GM21825 (cell line): ENCODE measurements at regions not wholly inside any gene's neighbourhood (a gene's known extent, or its start where the extent isn't known, plus 50 kb on each side); places are given as distances from the start of the nearest gene placed in this dataset.
A peak's percentile ranks its signal among the peaks of the same experiment; 100 is the strongest.
"Not testable (repeated sequence)": the region's sequence is repeated elsewhere in the genome, so short reads cannot be mapped to it uniquely, and the experiment has no call there.

Experiments
- ATAC-seq: cut with Tn5 transposase; IDR thresholded peaks from one replicate; pipeline ENCODE4 v1.9.1; 2021; ENCODE audit warnings: mild to moderate bottlenecking, moderate library complexity; ENCODE audit not compliant: unreplicated experiment

GRCh38 chr9:71632776-71633175, 135.5 kb downstream of the CEMIP2 start:
- ATAC-seq, result no peak

GRCh38 chr9:71630377-71630995, 137.8 kb downstream of the CEMIP2 start:
- no peak for ATAC-seq

GRCh38 chr9:71629578-71630215, 138.6 kb downstream of the CEMIP2 start:
- ATAC-seq, result no peak

- no peak for ATAC-seq
Observed at GRCh38 chr9:71628247-71628646, 140.1 kb downstream of the CEMIP2 start.

DNA sequence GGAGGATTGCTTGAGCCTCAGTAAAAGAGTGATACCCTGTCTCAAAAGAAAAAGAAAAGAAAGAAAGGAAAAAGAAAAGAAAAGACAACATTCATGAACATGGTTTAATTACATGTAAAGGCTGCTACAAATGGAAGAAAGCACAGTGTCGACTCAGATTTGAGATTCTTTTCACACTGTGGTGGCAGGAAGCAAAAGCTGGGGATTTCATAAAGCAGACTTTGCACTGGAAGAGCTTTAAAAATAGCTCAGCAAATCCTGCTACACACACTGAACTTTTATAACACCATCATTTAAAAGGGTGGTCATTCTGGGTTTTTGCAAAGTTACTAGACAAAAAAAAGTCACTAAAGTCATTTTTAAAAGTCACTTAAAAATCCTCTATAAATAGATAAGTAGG, 140.8 kb downstream of the CEMIP2 start:
- no peak for ATAC-seq

DNA sequence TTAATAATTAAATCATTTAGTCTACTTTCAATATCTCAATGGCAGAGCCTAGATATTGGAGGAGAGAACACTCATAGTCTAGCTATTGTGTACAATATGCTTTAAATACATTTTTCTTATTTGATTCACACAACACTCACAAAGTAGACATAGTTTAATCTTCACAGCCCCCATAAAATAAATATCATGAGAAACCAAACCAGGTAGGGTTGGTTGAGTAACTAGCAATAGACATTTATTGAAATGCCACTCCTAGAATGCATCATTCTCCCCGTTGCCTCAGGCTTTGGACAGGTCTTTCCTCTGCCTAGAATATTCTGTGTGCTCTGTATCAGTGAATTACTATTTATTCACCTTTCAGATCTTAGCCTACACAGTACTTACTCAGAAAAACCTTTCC, 141.9 kb downstream of the CEMIP2 start:
- ATAC-seq, result no peak

- no peak for ATAC-seq
Observed at GRCh38 chr9:71624728-71625127, 143.6 kb downstream of the CEMIP2 start.

DNA sequence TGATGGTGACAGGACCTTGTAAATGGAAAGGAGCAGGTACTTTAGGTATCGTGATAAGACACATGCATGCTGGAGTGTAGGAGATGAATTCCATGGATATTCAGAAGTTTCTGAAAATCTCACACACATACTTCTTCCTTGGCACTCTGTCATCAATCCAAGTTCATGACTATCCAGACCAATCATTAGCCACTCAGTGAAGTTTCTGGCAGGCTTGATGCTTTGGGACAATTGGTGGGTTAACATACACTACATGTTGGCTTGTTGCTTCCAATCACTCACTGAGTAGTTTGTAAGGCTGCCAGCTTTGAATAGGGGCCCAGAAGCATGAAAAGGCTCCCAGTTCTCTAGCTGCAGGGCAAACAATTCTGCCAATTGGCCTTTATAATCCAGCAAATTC, 147.6 kb downstream of the CEMIP2 start:
- no peak for ATAC-seq

DNA sequence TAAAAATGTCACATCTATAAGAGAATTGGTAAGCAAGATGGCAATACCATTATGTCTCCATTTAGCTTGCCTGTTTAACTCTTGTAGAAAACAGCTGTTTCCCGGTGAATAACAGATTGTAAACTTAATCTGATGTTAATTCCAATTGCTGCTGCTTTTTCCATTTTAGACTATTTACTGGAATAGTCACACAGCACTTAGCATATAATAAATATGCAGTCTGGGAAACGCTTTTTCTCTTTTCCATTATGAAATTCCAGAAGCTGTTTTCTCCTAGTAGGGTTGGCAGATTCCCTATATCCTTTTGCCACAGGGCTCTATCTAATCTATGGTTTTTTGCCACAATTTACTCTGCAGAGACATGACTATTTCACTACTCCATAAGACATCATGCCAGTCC, 148.0 kb downstream of the CEMIP2 start:
- ATAC-seq, result no peak

GRCh38 chr9:71619926-71620325, 148.4 kb downstream of the CEMIP2 start:
- ATAC-seq, result no peak

GRCh38 chr9:71614409-71615010, 153.8 kb downstream of the CEMIP2 start:
- ATAC-seq, result no peak

- no peak for ATAC-seq
Observed at GRCh38 chr9:71612889-71613288, 155.4 kb downstream of the CEMIP2 start.

- ATAC-seq, result no peak
Observed at GRCh38 chr9:71609448-71609830, 158.9 kb downstream of the CEMIP2 start.

GRCh38 chr9:71608825-71609447, 159.4 kb downstream of the CEMIP2 start:
- ATAC-seq, result no peak

DNA sequence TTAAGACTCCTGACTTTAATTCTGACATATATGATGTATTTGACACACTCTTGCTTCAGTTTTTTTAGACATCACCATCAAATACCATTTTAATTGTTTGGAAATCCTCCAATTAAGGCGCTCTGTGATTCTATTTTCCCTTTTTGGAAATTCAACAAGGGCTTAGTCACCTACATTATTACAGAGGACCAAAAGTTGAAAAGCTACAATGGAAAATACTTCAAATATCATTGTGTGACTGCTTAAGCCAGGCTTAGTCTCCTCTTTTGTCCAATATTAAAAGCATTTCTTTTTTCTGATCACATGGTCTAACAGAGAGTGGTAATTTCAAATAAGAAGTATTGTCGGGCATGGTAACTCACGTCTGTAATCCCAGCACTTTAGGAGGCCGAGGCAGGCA, 160.3 kb downstream of the CEMIP2 start:
- no peak for ATAC-seq

- no peak for ATAC-seq
Observed at GRCh38 chr9:71607461-71607881, 160.8 kb downstream of the CEMIP2 start.

DNA sequence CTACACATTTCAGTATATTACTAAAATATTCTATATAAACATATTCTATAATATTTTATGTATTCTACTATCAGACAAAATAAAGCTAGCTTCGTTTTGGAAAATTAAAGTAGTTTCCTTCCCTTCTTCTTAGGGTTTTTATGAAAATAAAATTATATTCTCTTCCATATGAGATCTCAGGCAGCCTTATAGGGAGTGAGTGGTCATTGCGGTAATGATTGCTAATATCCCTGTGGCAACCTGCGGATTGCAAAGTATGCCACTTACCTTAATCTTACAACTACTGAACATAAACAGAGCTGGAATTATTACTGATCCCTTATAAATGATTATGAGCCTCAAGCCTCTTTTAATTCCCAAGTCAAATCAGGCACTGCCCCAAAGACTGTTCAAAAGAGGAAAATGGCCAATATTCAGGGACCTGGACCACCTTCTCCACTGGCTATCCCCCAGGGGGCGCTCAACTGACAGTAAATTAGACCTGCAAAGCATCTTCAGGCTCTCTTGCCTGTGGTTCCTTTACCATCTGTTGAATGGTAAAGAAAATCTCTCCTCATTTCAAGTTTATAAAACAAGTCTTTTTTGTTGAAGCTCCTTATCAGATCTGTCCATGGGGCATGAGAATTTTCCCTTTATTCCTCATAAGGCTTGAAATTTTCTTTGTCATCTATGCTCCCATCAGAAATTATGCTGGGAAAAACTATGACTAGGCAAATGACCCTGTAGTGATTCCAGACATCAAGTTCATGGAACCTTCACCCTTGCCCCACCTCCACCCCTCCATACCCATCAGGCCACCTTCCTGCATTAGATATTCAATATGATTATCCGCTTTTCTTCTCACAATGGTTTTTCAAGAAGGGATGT, 163.9 kb downstream of the CEMIP2 start:
- peak; percentile 92 for ATAC-seq

DNA sequence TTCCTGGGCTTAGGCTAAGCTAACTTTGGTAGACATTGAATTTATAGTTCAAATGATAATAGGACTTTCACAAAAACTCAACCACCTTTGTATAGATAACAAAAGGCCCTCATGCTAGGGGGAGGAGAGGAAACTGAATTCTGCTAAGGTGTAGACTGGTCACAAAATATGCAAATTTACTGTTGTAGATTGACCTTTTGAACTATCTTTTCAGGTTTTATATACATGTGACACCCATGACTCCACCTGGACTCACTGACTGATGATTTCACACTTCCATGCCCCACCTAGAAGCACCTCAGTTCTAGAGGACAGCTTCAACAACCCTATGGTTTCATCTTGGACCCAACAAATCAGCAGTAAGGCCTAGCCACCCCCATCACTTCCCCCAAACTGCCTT, 165.7 kb downstream of the CEMIP2 start:
- no peak for ATAC-seq

- ATAC-seq, result not testable (repeated sequence)
Observed at GRCh38 chr9:71595762-71596161, 172.6 kb downstream of the CEMIP2 start.

GRCh38 chr9:71594541-71594940, 173.8 kb downstream of the CEMIP2 start:
- no peak for ATAC-seq

- no peak for ATAC-seq
Observed at GRCh38 chr9:71592400-71592799, 175.9 kb downstream of the CEMIP2 start.
